GM23248 (cell line): ENCODE measurements at regions not wholly inside any gene's neighbourhood (a gene's known extent, or its start where the extent isn't known, plus 50 kb on each side); places are given as distances from the start of the nearest gene placed in this dataset.

Experiments
- EZH2 ChIP-seq: fragments of 200-600 bp; sonication (generic); IDR thresholded peaks from 2 replicates; pipeline ENCODE4 v1.6.1; 2018; ENCODE audit warnings: antibody characterized with exemption, mild to moderate bottlenecking; ENCODE audit not compliant: insufficient read depth, poor library complexity, severe bottlenecking
- EZH2phosphoT487 ChIP-seq: fragments of 200-600 bp; sonication (generic); IDR thresholded peaks from 2 replicates; pipeline ENCODE4 v1.6.1; 2018; ENCODE audit warnings: antibody characterized with exemption, moderate library complexity, mild to moderate bottlenecking, low read depth; ENCODE audit not compliant: insufficient read depth

- TF ChIP-seq EZH2phosphoT487 (no peak), EZH2 (no peak)
Observed at GRCh38 chr16:27700304-27700995, 150.5 kb downstream of the KATNIP start.
